Activated B cell treated with CpG ODN at 0.5 μM for 24 hours (primary cell): ENCODE measurements at regions not wholly inside any gene's neighbourhood (a gene's known extent, or its start where the extent isn't known, plus 50 kb on each side); places are given as distances from the start of the nearest gene placed in this dataset.
"Not testable (repeated sequence)": the region's sequence is repeated elsewhere in the genome, so short reads cannot be mapped to it uniquely, and the experiment has no call there.

Experiments
- ATAC-seq: fragments of 200-7000 bp; cut with Tn5 transposase; one replicate; pipeline ENCODE4 v1.10.0; 2021; ENCODE audit warnings: low read depth, mild to moderate bottlenecking, moderate library complexity
- CTCF ChIA-PET: fragments of 350-600 bp; sonication (Branson Sonifier 250); formaldehyde crosslinking; loops from one replicate; lab custom pipeline; 2021; ENCODE audit warnings: antibody characterized with exemption; lab: Charles Lee
- POLR2A ChIA-PET: fragments of 350-600 bp; sonication (Branson Sonifier 250); formaldehyde crosslinking; loops from one replicate; lab custom pipeline; 2021; ENCODE audit warnings: antibody characterized with exemption; lab: Charles Lee
- DNase-seq: peaks from one replicate; pipeline ENCODE4 v3.0.0; 2022
- H3K27ac Mint-ChIP-seq: one replicate; pipeline ENCODE4 v1.8.0; 2020; ENCODE audit warnings: mixed read lengths
- H3K27me3 Mint-ChIP-seq: one replicate; pipeline ENCODE4 v1.8.0; 2021; ENCODE audit warnings: mixed read lengths
- H3K36me3 Mint-ChIP-seq: one replicate; pipeline ENCODE4 v1.8.0; 2021; ENCODE audit warnings: low read depth, mixed read lengths
- H3K4me1 Mint-ChIP-seq: one replicate; pipeline ENCODE4 v1.8.0; 2021; ENCODE audit warnings: mixed read lengths
- H3K4me3 Mint-ChIP-seq: one replicate; pipeline ENCODE4 v1.8.0; 2020; ENCODE audit warnings: mild to moderate bottlenecking, mixed read lengths
- H3K9me3 Mint-ChIP-seq: one replicate; pipeline ENCODE4 v1.8.0; 2020; ENCODE audit warnings: mixed read lengths
- CTCF ChIP-seq: fragments of 200-600 bp; IDR thresholded peaks from one replicate; pipeline ENCODE4 v1.8.0; 2022; ENCODE audit warnings: antibody characterized with exemption, mild to moderate bottlenecking
- intact Hi-C: fragments of 100-400 bp; cut with micrococcal nuclease; formaldehyde crosslinking; loops from one replicate; pipeline ENCODE4 v1.15.1; 2024

- H3K4me3 Mint-ChIP-seq = no peak overlapping the region
- no peaks in the 10 kb centered on the region for H3K4me1 Mint-ChIP-seq
- ATAC-seq (no peak), DNase-seq (no peak)
- H3K36me3 Mint-ChIP-seq = no peaks in the 10 kb centered on the region
- peaks cover 4% of the 10 kb centered on the region for H3K9me3 Mint-ChIP-seq
- H3K27me3 Mint-ChIP-seq = no peaks in the 10 kb centered on the region
- ChIA-PET POLR2A (no interaction called here), CTCF (no interaction called here)
- H3K27ac Mint-ChIP-seq = no peak overlapping the region
- no peak for TF ChIP-seq CTCF
- intact Hi-C loops = no loop called here
These were observed 184.9 kb upstream of the FLRT2 start for GRCh38 chr14:85344847-85345570.

GRCh38 chr14:85350667-85351066 lies 179.3 kb upstream of the FLRT2 start:
- ChIA-PET POLR2A (no interaction called here), CTCF (no interaction called here)
- no peak overlapping the region for H3K27ac Mint-ChIP-seq
- no peaks in the 10 kb centered on the region for H3K4me1 Mint-ChIP-seq
- H3K4me3 Mint-ChIP-seq = no peak overlapping the region
- H3K36me3 Mint-ChIP-seq = no peaks in the 10 kb centered on the region
- H3K9me3 Mint-ChIP-seq = peaks cover 7% of the 10 kb centered on the region
- ATAC-seq = no peak
- TF ChIP-seq CTCF = no peak
- no peak for DNase-seq
- no peaks in the 10 kb centered on the region for H3K27me3 Mint-ChIP-seq
- intact Hi-C loops = no loop called here

GRCh38 chr14:85352588-85352987 lies 177.4 kb upstream of the FLRT2 start:
- H3K4me1 Mint-ChIP-seq, CTCF ChIA-PET, H3K27me3 Mint-ChIP-seq, ATAC-seq, POLR2A ChIA-PET, H3K4me3 Mint-ChIP-seq, DNase-seq, intact Hi-C loops, H3K36me3 Mint-ChIP-seq, H3K27ac Mint-ChIP-seq: not testable (repeated sequence)
- peaks cover 12% of the 10 kb centered on the region for H3K9me3 Mint-ChIP-seq

GRCh38 chr14:85357120-85357519 lies 172.8 kb upstream of the FLRT2 start:
- ATAC-seq (no peak), DNase-seq (no peak)
- TF ChIP-seq CTCF = no peak
- H3K27me3 Mint-ChIP-seq = no peaks in the 10 kb centered on the region
- no peak overlapping the region for H3K4me3 Mint-ChIP-seq
- no peaks in the 10 kb centered on the region for H3K36me3 Mint-ChIP-seq
- no peak overlapping the region for H3K27ac Mint-ChIP-seq
- H3K4me1 Mint-ChIP-seq = no peaks in the 10 kb centered on the region
- intact Hi-C loops = no loop called here
- ChIA-PET CTCF (no interaction called here), POLR2A (no interaction called here)
- H3K9me3 Mint-ChIP-seq = peaks cover 10% of the 10 kb centered on the region

- Mint-ChIP-seq H3K27ac (no peak overlapping the region), H3K9me3 (peaks cover 10% of the 10 kb centered on the region), H3K27me3 (no peaks in the 10 kb centered on the region), H3K4me3 (no peak overlapping the region), H3K36me3 (no peaks in the 10 kb centered on the region), H3K4me1 (no peaks in the 10 kb centered on the region)
- TF ChIP-seq CTCF = no peak
- ATAC-seq (no peak), DNase-seq (no peak)
- POLR2A ChIA-PET = no interaction called here
- CTCF ChIA-PET = no interaction called here
- intact Hi-C loops = no loop called here
These were observed 171.7 kb upstream of the FLRT2 start for GRCh38 chr14:85358136-85358785.
